ENCODE measurements at regions not wholly inside any gene's neighbourhood (a gene's known extent, or its start where the extent isn't known, plus 50 kb on each side); places are given as distances from the start of the nearest gene placed in this dataset.

DNA sequence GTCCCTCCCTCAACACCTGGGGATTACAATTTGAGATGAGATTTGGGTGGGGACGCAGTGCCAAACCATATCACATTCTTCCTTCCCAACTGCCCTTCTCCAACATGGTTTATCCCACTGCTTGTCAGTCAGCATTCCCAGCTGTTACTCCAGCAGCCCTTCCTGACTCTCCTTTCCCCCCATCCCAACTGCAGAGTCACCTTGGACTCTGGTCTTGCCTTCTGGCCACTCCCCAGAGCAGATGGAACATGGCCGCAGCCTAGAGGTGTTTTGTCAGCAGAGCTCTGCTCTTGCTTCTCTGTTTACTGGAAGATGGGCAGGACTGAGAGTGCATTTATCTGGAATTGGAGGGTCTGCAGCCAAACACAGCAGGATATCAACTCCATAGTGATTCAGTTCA is 51.2 kb upstream of the MEX3C start:
- H3K4me3 Mint-ChIP-seq = no peak overlapping the region
- no peaks in the 10 kb centered on the region for H3K36me3 ChIP-seq (ENCODE audit: insufficient read depth, low read length)
- no peaks in the 10 kb centered on the region for H3K9me3 Mint-ChIP-seq
- no peaks in the 10 kb centered on the region for H3K4me1 ChIP-seq (ENCODE audit: insufficient read depth, low read length)
- H3K9me3 ChIP-seq (ENCODE audit: control insufficient read depth in 1 of 2, insufficient read depth in 1 of 2, low read length in 2 of 2) = no peaks in the 10 kb centered on the region
- TF ChIP-seq, protein P1, sequence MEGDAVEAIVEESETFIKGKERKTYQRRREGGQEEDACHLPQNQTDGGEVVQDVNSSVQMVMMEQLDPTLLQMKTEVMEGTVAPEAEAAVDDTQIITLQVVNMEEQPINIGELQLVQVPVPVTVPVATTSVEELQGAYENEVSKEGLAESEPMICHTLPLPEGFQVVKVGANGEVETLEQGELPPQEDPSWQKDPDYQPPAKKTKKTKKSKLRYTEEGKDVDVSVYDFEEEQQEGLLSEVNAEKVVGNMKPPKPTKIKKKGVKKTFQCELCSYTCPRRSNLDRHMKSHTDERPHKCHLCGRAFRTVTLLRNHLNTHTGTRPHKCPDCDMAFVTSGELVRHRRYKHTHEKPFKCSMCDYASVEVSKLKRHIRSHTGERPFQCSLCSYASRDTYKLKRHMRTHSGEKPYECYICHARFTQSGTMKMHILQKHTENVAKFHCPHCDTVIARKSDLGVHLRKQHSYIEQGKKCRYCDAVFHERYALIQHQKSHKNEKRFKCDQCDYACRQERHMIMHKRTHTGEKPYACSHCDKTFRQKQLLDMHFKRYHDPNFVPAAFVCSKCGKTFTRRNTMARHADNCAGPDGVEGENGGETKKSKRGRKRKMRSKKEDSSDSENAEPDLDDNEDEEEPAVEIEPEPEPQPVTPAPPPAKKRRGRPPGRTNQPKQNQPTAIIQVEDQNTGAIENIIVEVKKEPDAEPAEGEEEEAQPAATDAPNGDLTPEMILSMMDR (IDR thresholded peaks at IDR 0.05) = no peak
- peaks cover 25% of the 10 kb centered on the region for H3K27me3 Mint-ChIP-seq
- DNase-seq = no peak
- H3K4me1 Mint-ChIP-seq (ENCODE audit: low read depth) = no peaks in the 10 kb centered on the region
- ChIA-PET CTCF (no interaction called here), POLR2A (no interaction called here)
- H3K4me3 ChIP-seq (ENCODE audit: low read length) = no peak overlapping the region
- intact Hi-C loops (cut with DNase I, micrococcal nuclease) = no loop called here
- H3K36me3 Mint-ChIP-seq (ENCODE audit: low read depth) = no peaks in the 10 kb centered on the region
- H3K27me3 ChIP-seq (ENCODE audit: control insufficient read depth in 1 of 2, insufficient read depth in 2 of 2, low read length in 2 of 2) = no peaks in the 10 kb centered on the region
- H3K27ac Mint-ChIP-seq = no peak overlapping the region
- no peak overlapping the region for H3K27ac ChIP-seq (ENCODE audit: low read depth in 1 of 2, low read length in 2 of 2)
- no peak for ATAC-seq (ENCODE audit: poor library complexity)

DNA sequence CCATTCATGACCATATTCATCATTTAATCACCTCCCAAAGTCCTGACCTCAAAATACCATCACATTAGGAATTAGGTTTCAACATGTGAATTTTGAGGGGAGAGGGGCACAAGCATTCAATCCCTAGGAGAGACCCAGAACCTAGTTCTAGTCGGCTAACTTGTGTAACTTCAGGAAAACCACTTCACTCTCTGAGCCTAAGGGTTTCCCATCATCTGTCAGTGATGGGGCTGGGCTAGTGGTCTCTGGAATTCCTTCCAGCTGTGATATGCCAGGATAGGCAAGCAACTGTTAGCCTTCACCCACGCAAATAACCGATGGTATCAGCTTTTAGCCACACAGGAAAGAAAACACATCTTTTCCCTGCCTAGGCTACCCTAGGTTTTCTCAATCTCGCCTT is 52.5 kb upstream of the MEX3C start:
- no peaks in the 10 kb centered on the region for H3K27me3 ChIP-seq (ENCODE audit: control insufficient read depth in 1 of 2, insufficient read depth in 2 of 2, low read length in 2 of 2)
- H3K4me1 ChIP-seq (ENCODE audit: insufficient read depth, low read length) = no peaks in the 10 kb centered on the region
- Mint-ChIP-seq H3K4me1 (ENCODE audit: low read depth) (no peaks in the 10 kb centered on the region), H3K27me3 (peaks cover 32% of the 10 kb centered on the region), H3K4me3 (no peak overlapping the region), H3K9me3 (no peaks in the 10 kb centered on the region), H3K36me3 (ENCODE audit: low read depth) (no peaks in the 10 kb centered on the region), H3K27ac (no peak overlapping the region)
- no peak overlapping the region for H3K4me3 ChIP-seq (ENCODE audit: low read length)
- POLR2A ChIA-PET = no interaction called here
- DNase-seq (no peak), ATAC-seq (ENCODE audit: poor library complexity) (no peak)
- H3K36me3 ChIP-seq (ENCODE audit: insufficient read depth, low read length) = no peaks in the 10 kb centered on the region
- intact Hi-C loops (cut with DNase I, micrococcal nuclease) = no loop called here
- no peak overlapping the region for H3K27ac ChIP-seq (ENCODE audit: low read depth in 1 of 2, low read length in 2 of 2)
- no peaks in the 10 kb centered on the region for H3K9me3 ChIP-seq (ENCODE audit: control insufficient read depth in 1 of 2, insufficient read depth in 1 of 2, low read length in 2 of 2)
- CTCF ChIA-PET = interaction anchor here (1.1 kb wide), 1 partner anchor 22 kb away, joined by 3 read pairs; no protein-coding TSS in a partner anchor
- TF ChIP-seq, protein P1 (IDR thresholded peaks at IDR 0.05) = no peak

DNA sequence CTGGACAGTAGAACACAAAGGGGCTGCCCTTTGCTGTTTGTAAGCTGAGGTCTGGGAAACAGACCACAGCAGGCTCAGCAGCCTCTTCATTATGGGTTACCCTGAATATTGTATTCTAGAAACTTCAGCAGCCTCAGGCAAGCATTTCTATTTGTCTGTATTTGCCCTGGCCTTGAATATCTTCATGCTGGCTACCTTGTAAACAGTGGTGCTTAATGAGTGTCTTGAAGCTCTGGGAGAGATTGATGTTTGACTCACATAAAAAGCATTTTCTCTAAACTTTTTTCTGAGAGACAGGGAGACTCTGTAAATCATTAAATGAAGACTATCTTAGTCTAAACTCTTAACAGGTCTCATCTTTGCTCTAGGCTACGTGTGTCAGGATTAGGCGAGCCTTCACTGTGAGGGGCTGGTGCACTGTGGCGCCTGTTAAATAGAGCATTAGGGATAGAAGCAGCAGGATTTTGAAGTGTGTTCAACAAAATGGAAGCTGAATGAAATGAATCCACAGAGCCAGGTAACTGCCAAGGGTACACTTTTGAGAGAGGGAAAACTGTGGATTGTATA is 53.1 kb upstream of the MEX3C start:
- intact Hi-C loops (cut with DNase I, micrococcal nuclease) = no loop called here
- Histone ChIP-seq H3K4me1 (ENCODE audit: insufficient read depth, low read length) (no peaks in the 10 kb centered on the region), H3K27me3 (ENCODE audit: control insufficient read depth in 1 of 2, insufficient read depth in 2 of 2, low read length in 2 of 2) (no peaks in the 10 kb centered on the region), H3K36me3 (ENCODE audit: insufficient read depth, low read length) (no peaks in the 10 kb centered on the region), H3K9me3 (ENCODE audit: control insufficient read depth in 1 of 2, insufficient read depth in 1 of 2, low read length in 2 of 2) (no peaks in the 10 kb centered on the region), H3K27ac (ENCODE audit: low read depth in 1 of 2, low read length in 2 of 2) (no peak overlapping the region), H3K4me3 (ENCODE audit: low read length) (no peak overlapping the region)
- no peak overlapping the region for H3K4me3 Mint-ChIP-seq
- ChIA-PET POLR2A (no interaction called here), CTCF (interaction anchor here (1.1 kb wide), 1 partner anchor 21 kb away, joined by 3 read pairs; no protein-coding TSS in a partner anchor)
- H3K36me3 Mint-ChIP-seq (ENCODE audit: low read depth) = no peaks in the 10 kb centered on the region
- H3K9me3 Mint-ChIP-seq = no peaks in the 10 kb centered on the region
- ATAC-seq (ENCODE audit: poor library complexity) (no peak), DNase-seq (no peak)
- H3K27me3 Mint-ChIP-seq = peaks cover 36% of the 10 kb centered on the region
- no peak overlapping the region for H3K27ac Mint-ChIP-seq
- H3K4me1 Mint-ChIP-seq (ENCODE audit: low read depth) = no peaks in the 10 kb centered on the region
- TF ChIP-seq, protein P1 (IDR thresholded peaks at IDR 0.05) = no peak

Data from CD4-positive, alpha-beta T cell (primary cell).